GM18526 (cell line): ENCODE measurements at regions not wholly inside any gene's neighbourhood (a gene's known extent, or its start where the extent isn't known, plus 50 kb on each side); places are given as distances from the start of the nearest gene placed in this dataset.

Source experiments
- POLR2A ChIP-seq: IDR thresholded peaks from 3 replicates; pipeline ENCODE4 v1.6.1; 2011; ENCODE audit not compliant: insufficient read length; ENCODE audit errors: extremely low read depth

GRCh38 chr16:86714166-86714565 is 135.8 kb downstream of the FOXL1 start:
- no peak for TF ChIP-seq POLR2A

DNA sequence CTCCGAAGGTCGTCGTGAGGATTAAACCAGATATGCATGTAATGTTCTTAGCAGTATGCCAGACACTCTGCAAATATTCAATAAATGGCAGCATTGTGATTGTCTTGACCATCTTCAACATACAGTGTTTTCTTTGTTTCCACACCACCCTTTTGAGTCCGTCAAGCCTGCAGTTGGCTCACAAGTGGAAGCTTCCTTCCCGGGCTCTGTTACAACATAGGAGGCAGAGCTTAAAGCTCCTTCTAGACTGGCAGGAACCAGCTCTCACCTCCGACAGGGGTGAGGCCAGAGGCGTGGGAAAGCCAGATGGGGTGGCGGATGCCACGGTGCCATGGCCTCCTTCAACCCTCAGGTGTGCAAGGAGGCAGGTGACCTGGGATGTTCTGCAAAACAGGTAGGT is 138.3 kb downstream of the FOXL1 start:
- no peak for TF ChIP-seq POLR2A

GRCh38 chr16:86718118-86718517 is 139.8 kb downstream of the FOXL1 start:
- no peak for TF ChIP-seq POLR2A

GRCh38 chr16:86722970-86723369 is 144.6 kb downstream of the FOXL1 start:
- no peak for TF ChIP-seq POLR2A

GRCh38 chr16:86723689-86724088 is 145.3 kb downstream of the FOXL1 start:
- TF ChIP-seq POLR2A = no peak

- no peak for TF ChIP-seq POLR2A
These were observed 147.1 kb downstream of the FOXL1 start for GRCh38 chr16:86725401-86725800.

- TF ChIP-seq POLR2A = no peak
These were observed 148.0 kb downstream of the FOXL1 start for GRCh38 chr16:86726340-86726739.

DNA sequence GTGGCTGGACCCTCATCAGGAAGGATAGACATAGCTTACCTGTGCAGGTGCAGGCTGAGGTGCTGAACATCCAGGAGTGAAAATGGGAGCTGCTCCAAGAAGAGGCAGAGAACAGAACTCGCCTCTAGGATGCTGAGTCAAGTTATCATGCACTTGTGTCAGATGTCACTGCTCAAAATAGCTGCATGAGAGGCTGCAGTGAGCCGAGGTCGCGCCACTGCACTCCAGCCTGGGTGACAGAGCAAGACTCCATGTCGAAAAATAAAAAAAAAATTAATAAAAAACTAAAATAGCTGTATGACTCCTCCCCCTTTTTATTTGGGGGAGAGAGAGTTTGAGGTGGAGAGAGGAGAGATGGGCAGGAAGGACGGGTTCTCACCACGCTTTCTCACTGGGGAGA is 148.8 kb downstream of the FOXL1 start:
- no peak for TF ChIP-seq POLR2A

- TF ChIP-seq POLR2A = no peak
These were observed 149.3 kb downstream of the FOXL1 start for GRCh38 chr16:86727632-86728031.

- no peak for TF ChIP-seq POLR2A
These were observed 151.3 kb downstream of the FOXL1 start for GRCh38 chr16:86729686-86730085.

DNA sequence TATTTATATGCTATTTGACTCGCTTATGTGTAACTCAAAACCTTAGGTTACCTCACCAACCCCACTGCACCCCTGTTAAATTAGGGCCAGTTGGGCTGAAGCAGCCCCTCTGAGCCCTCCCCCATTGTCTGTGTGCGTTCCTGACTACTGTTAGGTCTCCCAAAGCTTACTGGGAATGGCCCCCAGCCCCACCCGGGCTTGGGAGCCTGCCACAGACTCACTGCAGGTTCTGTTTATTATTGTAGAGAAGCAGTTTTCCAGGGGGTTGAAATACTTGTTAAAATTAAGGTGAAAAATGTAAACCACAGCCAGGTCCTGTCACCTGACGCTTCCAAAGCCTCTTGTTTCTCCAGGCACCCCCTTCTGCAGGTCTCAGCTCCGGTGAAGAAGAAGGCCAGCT is 151.7 kb downstream of the FOXL1 start:
- no peak for TF ChIP-seq POLR2A

- no peak for TF ChIP-seq POLR2A
These were observed 152.2 kb downstream of the FOXL1 start for GRCh38 chr16:86730597-86730996.

DNA sequence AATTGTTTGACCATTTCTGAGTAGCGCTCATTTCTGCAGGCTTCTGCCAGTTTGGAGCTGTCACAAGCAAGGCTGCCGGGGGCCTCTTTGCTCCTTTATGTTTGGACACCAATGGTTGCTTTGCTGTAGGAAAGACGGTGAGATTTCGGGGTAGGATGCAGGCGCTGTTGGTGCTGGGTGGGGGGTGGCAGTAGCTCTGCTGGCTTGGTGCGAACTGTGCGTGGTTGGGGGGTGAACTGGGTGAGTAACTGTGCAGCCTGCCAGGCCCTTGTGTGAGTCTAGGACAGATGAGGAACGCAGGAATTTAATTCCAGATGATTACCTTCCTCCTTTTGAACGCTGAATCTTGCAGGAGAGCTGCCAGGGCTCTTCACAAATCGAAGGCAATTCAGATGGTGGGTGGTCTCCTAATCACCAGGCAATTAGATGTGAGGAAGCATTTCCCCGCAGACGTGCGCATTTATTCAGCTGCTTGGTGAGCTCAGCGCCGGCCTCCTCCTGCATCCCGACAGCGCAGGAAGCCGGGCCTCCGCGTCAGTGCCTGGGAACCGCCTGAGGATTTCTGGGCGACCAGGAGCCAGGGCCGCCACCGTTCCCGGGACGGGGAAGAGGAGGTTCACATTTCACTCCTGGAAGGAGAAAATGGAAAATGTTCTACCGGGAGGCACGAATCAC is 154.4 kb downstream of the FOXL1 start:
- TF ChIP-seq POLR2A = no peak

GRCh38 chr16:86733546-86734254 is 155.4 kb downstream of the FOXL1 start:
- no peak for TF ChIP-seq POLR2A

DNA sequence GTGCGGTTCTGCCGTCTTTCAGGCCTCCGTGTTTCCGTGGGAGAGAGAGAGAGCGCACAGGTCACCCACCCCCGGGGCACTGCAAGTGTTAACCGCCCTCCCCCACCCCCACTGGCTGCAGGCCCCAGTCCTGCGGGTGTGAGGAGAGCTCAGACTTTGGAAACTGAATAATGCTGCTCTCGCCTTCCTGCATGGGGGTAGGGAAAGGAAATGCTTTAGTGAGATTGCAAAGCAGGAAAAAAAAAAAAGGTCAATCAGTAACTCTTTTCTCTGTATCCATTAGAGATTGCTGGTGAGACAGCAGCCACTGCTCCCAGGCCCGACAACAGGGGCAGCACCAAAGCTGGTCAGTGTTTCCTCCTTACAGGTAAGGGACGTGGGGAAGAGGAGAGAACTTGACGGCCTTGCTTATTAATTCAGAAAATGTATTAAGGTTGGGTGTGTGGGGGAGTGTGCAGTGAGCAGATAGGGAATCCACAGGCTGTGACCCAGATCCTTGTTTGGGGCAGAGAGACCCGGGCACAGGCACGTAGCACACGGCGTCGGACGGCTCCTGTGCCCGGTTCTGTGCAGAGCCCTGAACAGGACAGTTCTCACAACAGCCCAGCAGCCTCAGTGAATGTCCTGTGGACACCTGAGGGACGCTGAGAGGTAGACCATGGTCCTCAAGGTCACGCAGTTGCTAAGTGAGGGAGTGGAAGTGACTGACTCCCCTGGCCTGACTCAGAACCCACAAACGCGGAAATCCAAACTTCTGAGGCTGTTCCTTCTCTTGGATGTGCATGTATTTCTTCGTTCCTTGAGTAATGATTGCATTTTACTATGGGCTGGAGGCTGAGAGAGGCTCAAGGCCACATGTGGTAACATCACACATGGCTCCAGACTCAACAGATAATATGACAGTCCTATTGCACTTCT is 156.5 kb downstream of the FOXL1 start:
- no peak for TF ChIP-seq POLR2A

DNA sequence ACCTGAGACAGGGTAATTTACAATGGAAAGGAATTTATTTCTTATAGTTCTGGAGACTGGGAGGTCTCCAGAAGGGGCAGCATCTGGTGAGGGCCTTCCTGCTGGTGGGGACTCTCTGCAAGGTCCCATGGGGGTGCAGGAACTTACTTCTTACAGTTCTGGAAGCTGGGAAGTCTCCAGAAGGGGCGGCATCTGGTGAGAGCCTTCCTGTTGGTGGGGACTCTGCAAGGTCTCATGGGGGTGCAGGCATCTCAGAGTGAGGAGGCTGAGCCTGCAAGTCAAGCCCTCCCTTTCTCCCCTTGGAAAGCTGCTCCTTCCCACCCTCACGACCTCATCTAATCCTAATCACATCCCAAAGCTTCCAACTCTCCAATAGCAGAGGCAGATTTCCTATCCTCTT is 157.4 kb downstream of the FOXL1 start:
- TF ChIP-seq POLR2A = no peak
